K562 (cell line): ENCODE measurements at regions not wholly inside any gene's neighbourhood (a gene's known extent, or its start where the extent isn't known, plus 50 kb on each side); places are given as distances from the start of the nearest gene placed in this dataset.

ENCODE experiments used
- ATAC-seq: fragments of 200-7000 bp; cut with Tn5 transposase; 3 replicates; pipeline ENCODE4 v1.9.1; 2020; ENCODE audit warnings: moderate library complexity
- BruUV-seq: library from RNA; stranded (reverse); fragments of 400-500 nt; replicated peaks from 2 replicates; lab custom pipeline; 2021; lab: Mats Ljungman, UMichigan
- CTCF ChIA-PET: fragments of 300-600 bp; formaldehyde crosslinking; extraction: SDS; loops from one replicate; lab custom pipeline; 2021; ENCODE audit warnings: low intra/inter-chr PET ratio; lab: Yijun Ruan, JAX
- POLR2A ChIA-PET: fragments of 300-600, 350-650 bp; sonication (Branson Sonifier 250); formaldehyde crosslinking; extraction: SDS; loops from one replicate; lab custom pipeline; 2021; ENCODE audit warnings: antibody characterized with exemption, inconsistent platforms; lab: Yijun Ruan, JAX
- DNase-seq, 4 experiments: peaks; one replicate each; pipeline versions ENCODE4 v3.0.0 to v3.0.0-alpha.2; 2011 to 2018; ENCODE audit warnings: low spot score in 3 of 4, mixed read lengths in 3 of 4; ENCODE audit errors: extremely low read depth in 1 of 4
- FAIRE-seq: peaks from 2 replicates; lab custom pipeline; 2011; peaks lifted over from hg19 to GRCh38; lab: Jason Lieb, UNC
- H2AFZ ChIP-seq: 2 replicates; pipeline ENCODE4 v1.6.0; 2011; ENCODE audit warnings: low read depth, low read length, control low read depth, inconsistent platforms
- H3K27ac ChIP-seq: fragments of 200-600 bp; 3 replicates; pipeline ENCODE4 v1.8.0; 2011; ENCODE audit warnings: low read depth, mild to moderate bottlenecking, control low read depth, inconsistent platforms, low read length, moderate library complexity, mixed read lengths; ENCODE audit errors: extremely low read depth
- H3K27me3 ChIP-seq, 2 experiments: fragments of 300-600 bp in 1 of 2; 2 replicates in 1 of 2; 3 replicates in 1 of 2; pipeline versions ENCODE4 v1.6.0 to v1.8.0; 2011; ENCODE audit warnings: inconsistent platforms in 2 of 2, low read length in 2 of 2, mild to moderate bottlenecking in 1 of 2, mixed read lengths in 1 of 2, moderate library complexity in 1 of 2; ENCODE audit not compliant: control insufficient read depth in 2 of 2, insufficient read depth in 2 of 2
- H3K36me3 ChIP-seq: fragments of 300-600 bp; 3 replicates; pipeline ENCODE4 v1.8.0; 2011; ENCODE audit warnings: mild to moderate bottlenecking, low read length, inconsistent platforms; ENCODE audit not compliant: control insufficient read depth, insufficient read depth
- H3K4me1 ChIP-seq, 2 experiments: fragments of 200-600 bp in 1 of 2; replicated peaks in 1 of 2; 2 replicates in 1 of 2; 3 replicates in 1 of 2; pipeline versions ENCODE4 v1.5.1 to v1.8.0; 2011; ENCODE audit warnings: inconsistent platforms in 2 of 2, low read length in 2 of 2, mild to moderate bottlenecking in 1 of 2, mixed read lengths in 1 of 2, moderate library complexity in 1 of 2; ENCODE audit not compliant: control insufficient read depth in 2 of 2, insufficient read depth in 2 of 2
- H3K4me2 ChIP-seq: 2 replicates; pipeline ENCODE4 v1.6.1; 2011; ENCODE audit warnings: low read length, control low read depth, inconsistent platforms, mixed read lengths; ENCODE audit not compliant: insufficient read depth
- H3K4me3 ChIP-seq: fragments of 200-600 bp; sonication (generic), shearing (Covaris generic); 2 replicates; pipeline ENCODE4 v1.5.1; 2016; ENCODE audit warnings: control low read depth, inconsistent platforms
- H3K79me2 ChIP-seq: fragments of 200-600 bp; 3 replicates; pipeline ENCODE4 v1.8.0; 2011; ENCODE audit warnings: low read length, inconsistent platforms; ENCODE audit not compliant: control insufficient read depth, insufficient read depth
- H3K9ac ChIP-seq, 2 experiments: 2 replicates each; pipeline versions ENCODE4 v1.6.0 to v1.6.1; 2011; ENCODE audit warnings: low read depth in 2 of 2, low read length in 2 of 2, control low read depth in 1 of 2, inconsistent platforms in 1 of 2, mild to moderate bottlenecking in 1 of 2, mixed read lengths in 1 of 2; ENCODE audit not compliant: insufficient read depth in 1 of 2
- H3K9me1 ChIP-seq: one replicate; pipeline ENCODE4 v1.6.0; 2011; ENCODE audit warnings: inconsistent platforms, mild to moderate bottlenecking, low read length, moderate library complexity; ENCODE audit not compliant: control insufficient read depth, insufficient read depth
- H3K9me3 ChIP-seq: replicated peaks from 2 replicates; pipeline ENCODE4 v1.5.1; 2011; ENCODE audit warnings: low read depth, low read length, inconsistent platforms; ENCODE audit not compliant: control insufficient read depth, insufficient read depth
- H4K20me1 ChIP-seq: replicated peaks from 2 replicates; pipeline ENCODE4 v1.6.1; 2011; ENCODE audit warnings: low read length, inconsistent platforms, mixed read lengths; ENCODE audit not compliant: control insufficient read depth, insufficient read depth
- BCOR ChIP-seq: fragments of 450-650 bp; IDR thresholded peaks from 2 replicates; pipeline ENCODE4 v1.6.1; 2016
- CHD2 ChIP-seq: IDR thresholded peaks from 2 replicates; pipeline ENCODE4 v1.6.1; 2011; ENCODE audit warnings: low read depth, low read length
- CUX1 ChIP-seq: fragments of 200-800 bp; sonication (Bioruptor generic); IDR thresholded peaks from 2 replicates; pipeline ENCODE4 v1.6.1; 2016; ENCODE audit warnings: missing genetic modification characterization, missing compliant biosample characterization
- E2F8 ChIP-seq: fragments of 450-650 bp; IDR thresholded peaks from 2 replicates; pipeline ENCODE4 v1.7.1; 2018; ENCODE audit warnings: mild to moderate bottlenecking, low read depth; ENCODE audit not compliant: partially characterized antibody
- ETV6 ChIP-seq, 3 experiments: fragments of 150-350 bp in 1 of 3; sonication (generic) in 1 of 3; formaldehyde crosslinking in 1 of 3; IDR thresholded peaks; 2 replicates each; pipeline versions ENCODE4 v1.6.1 to v1.8.0; 2014 to 2022; ENCODE audit warnings: borderline replicate concordance in 2 of 3, low read depth in 2 of 3, antibody characterized with exemption in 1 of 3, low read length in 1 of 3, mild to moderate bottlenecking in 1 of 3, missing genetic modification reagents in 1 of 3
- FOXP1 ChIP-seq: sonication (generic); formaldehyde crosslinking; IDR thresholded peaks from 2 replicates; pipeline ENCODE4 v1.8.0; 2022; ENCODE audit warnings: mild to moderate bottlenecking, missing genetic modification reagents
- HDAC1 ChIP-seq, 2 experiments: fragments of 450-650 bp; IDR thresholded peaks; 2 replicates each; pipeline ENCODE4 v1.6.1; 2016 to 2017; ENCODE audit warnings: inconsistent platforms in 1 of 2, mild to moderate bottlenecking in 1 of 2, moderate library complexity in 1 of 2
- MCM5 ChIP-seq: fragments of 450-650 bp; IDR thresholded peaks from 2 replicates; pipeline ENCODE4 v1.6.1; 2016; ENCODE audit warnings: low read depth
- NR1H2 ChIP-seq: sonication (generic); formaldehyde crosslinking; IDR thresholded peaks from 2 replicates; pipeline ENCODE4 v1.4.0; 2020; ENCODE audit warnings: mild to moderate bottlenecking, missing genetic modification reagents
- SP1 ChIP-seq: sonication (generic); formaldehyde crosslinking; IDR thresholded peaks from 2 replicates; pipeline ENCODE4 v1.8.1; 2022; ENCODE audit warnings: mild to moderate bottlenecking, missing genetic modification reagents
- ZBTB34 ChIP-seq: fragments of 250-450 bp; sonication (Bioruptor Pico); IDR thresholded peaks from 2 replicates; pipeline ENCODE4 v1.8.0; 2021; ENCODE audit warnings: mild to moderate bottlenecking, moderate library complexity
- ZKSCAN8 ChIP-seq: fragments of 200-800 bp; sonication (Bioruptor generic); IDR thresholded peaks from 2 replicates; pipeline ENCODE4 v1.6.1; 2016; ENCODE audit warnings: missing genetic modification characterization, missing compliant biosample characterization
- ZNF224 ChIP-seq: sonication (generic); formaldehyde crosslinking; IDR thresholded peaks from 2 replicates; pipeline ENCODE4 v1.8.0; 2022; ENCODE audit warnings: mild to moderate bottlenecking, missing genetic modification reagents
- ZNF707 ChIP-seq: fragments of 250-450 bp; sonication (Bioruptor Pico); conservative IDR thresholded peaks from 2 replicates; pipeline ENCODE4 v1.8.0; 2022; ENCODE audit warnings: inconsistent platforms, mild to moderate bottlenecking, moderate library complexity
- WGBS: fragments of 100-300 bp; shearing (Covaris generic); methylation state at CpG from one replicate; pipeline ENCODE4 v1.1.6; 2016; ENCODE audit warnings: low coverage, mixed read lengths; ENCODE audit not compliant: insufficient coverage; ENCODE audit errors: missing lambda C conversion rate; 5-methylcytosine and 5-hydroxymethylcytosine counted together
- in situ Hi-C: fragments of 300-500 bp; cut with MboI; formaldehyde crosslinking; loops from 4 replicates; pipeline ENCODE4 v1.15.0; 2018; ENCODE audit warnings: inconsistent platforms, mixed read lengths
- intact Hi-C: fragments of 100-400 bp; cut with micrococcal nuclease; formaldehyde crosslinking; loops from 2 replicates; pipeline ENCODE4 v1.14.2; 2022

GRCh38 chr2:39606585-39606984 lies 59.1 kb upstream of the TMEM178A start:
- ATAC-seq (no peak), DNase-seq (no peak)
- WGBS: 1% methylated on average over 4 of the region's 4 CpGs
- TF ChIP-seq BCOR: no peak
- TF ChIP-seq CHD2: no peak
- no peak for TF ChIP-seq CUX1 (CRISPR knock-in tag)
- no peak for TF ChIP-seq E2F8
- TF ChIP-seq NR1H2: no peak
- no peak for TF ChIP-seq FOXP1 (CRISPR knock-in tag)
- TF ChIP-seq ZNF224 (CRISPR knock-in tag): no peak
- no peak for TF ChIP-seq SP1 (CRISPR knock-in tag)
- TF ChIP-seq MCM5: no peak
- TF ChIP-seq ETV6 (IDR thresholded peaks at IDR 0.05; ENCODE audit: borderline replicate concordance in 1 of 2, low read depth in 2 of 2, low read length in 1 of 2): no peak
- no peak for TF ChIP-seq ETV6 (CRISPR knock-in tag; IDR thresholded peaks at IDR 0.05; ENCODE audit: borderline replicate concordance)
- TF ChIP-seq ZBTB34: no peak
- TF ChIP-seq ZKSCAN8 (CRISPR knock-in tag): no peak
- no peak for TF ChIP-seq ZNF707 (CRISPR knock-in tag)
- TF ChIP-seq HDAC1 (IDR thresholded peaks at IDR 0.05): no peak

More at GRCh38 chr2:39606585-39606984, 59.1 kb upstream of the TMEM178A start:
- Histone ChIP-seq H4K20me1 (no peaks in the 10 kb centered on the region), H3K4me2 (no peak overlapping the region), H3K36me3 (no peaks in the 10 kb centered on the region), H2AFZ (no peak overlapping the region), H3K27ac (no peak overlapping the region), H3K27me3 (peaks cover 19 to 29% of the 10 kb centered on the region in 2 experiments; a peak in 4 of 5 replicates), H3K9me3 (no peaks in the 10 kb centered on the region), H3K4me1 (no peaks in the 10 kb centered on the region), H3K9me1 (no peaks in the 10 kb centered on the region), H3K9ac (no peak overlapping the region), H3K4me3 (no peak overlapping the region), H3K79me2 (no peaks in the 10 kb centered on the region)
- FAIRE-seq: no peak
- ChIA-PET CTCF (interaction anchor here (0.5 kb wide), 1 partner anchor 482 kb away, joined by 3 read pairs; no protein-coding TSS in a partner anchor), POLR2A (interaction anchor here (1.3 kb wide), 1 partner anchor 11 kb away, joined by 4 read pairs; no protein-coding TSS in a partner anchor)
- intact Hi-C loops: no loop called here
- in situ Hi-C loops: no loop called here
- BruUV-seq: no TSS peak
